Astrocyte of the spinal cord (primary cell): ENCODE measurements at regions not wholly inside any gene's neighbourhood (a gene's known extent, or its start where the extent isn't known, plus 50 kb on each side); places are given as distances from the start of the nearest gene placed in this dataset.
A peak's percentile ranks its signal among the peaks of the same experiment; 100 is the strongest.

ENCODE experiments used
- DNase-seq: peaks from one replicate; pipeline ENCODE4 v3.0.0; 2011; ENCODE audit warnings: low read depth, low spot score
- H3K4me3 ChIP-seq: 2 replicates; pipeline ENCODE4 v1.5.1; 2011; ENCODE audit warnings: low read depth, mild to moderate bottlenecking, low read length, moderate library complexity
- CTCF ChIP-seq: IDR thresholded peaks from 2 replicates; pipeline ENCODE4 v1.5.1; 2012; ENCODE audit warnings: low read depth, mild to moderate bottlenecking, low read length, inconsistent platforms
- in situ Hi-C: cut with HindIII; loops from 2 replicates; pipeline ENCODE4 v1.10.0; 2017; ENCODE audit warnings: low sequenced_read_pairs

GRCh38 chr5:112024221-112024620, 267.2 kb upstream of the NREP start:
- in situ Hi-C loops, result no loop called here
- TF ChIP-seq CTCF, result no peak
- no peak overlapping the region for H3K4me3 ChIP-seq
- no peak for DNase-seq

- no peak for DNase-seq
- no peak overlapping the region for H3K4me3 ChIP-seq
- TF ChIP-seq CTCF, result no peak
- in situ Hi-C loops, result no loop called here
Measured at GRCh38 chr5:112023766-112024165, 266.8 kb upstream of the NREP start.

GRCh38 chr5:112018846-112019245, 261.9 kb upstream of the NREP start:
- no peak for DNase-seq
- H3K4me3 ChIP-seq, result no peak overlapping the region
- no peak for TF ChIP-seq CTCF
- in situ Hi-C loops, result no loop called here

GRCh38 chr5:112016980-112017379, 260.0 kb upstream of the NREP start:
- no peak overlapping the region for H3K4me3 ChIP-seq
- no peak for DNase-seq
- no peak for TF ChIP-seq CTCF
- in situ Hi-C loops, result no loop called here

- no peak for DNase-seq
- TF ChIP-seq CTCF, result no peak
- no peak overlapping the region for H3K4me3 ChIP-seq
- in situ Hi-C loops, result no loop called here
Measured at GRCh38 chr5:112014783-112015395, 257.9 kb upstream of the NREP start.

GRCh38 chr5:112013660-112014059, 256.7 kb upstream of the NREP start:
- TF ChIP-seq CTCF, result no peak
- in situ Hi-C loops, result no loop called here
- no peak overlapping the region for H3K4me3 ChIP-seq
- no peak for DNase-seq

- DNase-seq, result peak; percentile 22
- in situ Hi-C loops, result no loop called here
- TF ChIP-seq CTCF, result no peak
- no peak overlapping the region for H3K4me3 ChIP-seq
Measured at GRCh38 chr5:112012104-112012503, 255.1 kb upstream of the NREP start.
